ENCODE measurements at regions not wholly inside any gene's neighbourhood (a gene's known extent, or its start where the extent isn't known, plus 50 kb on each side); places are given as distances from the start of the nearest gene placed in this dataset.

DNA sequence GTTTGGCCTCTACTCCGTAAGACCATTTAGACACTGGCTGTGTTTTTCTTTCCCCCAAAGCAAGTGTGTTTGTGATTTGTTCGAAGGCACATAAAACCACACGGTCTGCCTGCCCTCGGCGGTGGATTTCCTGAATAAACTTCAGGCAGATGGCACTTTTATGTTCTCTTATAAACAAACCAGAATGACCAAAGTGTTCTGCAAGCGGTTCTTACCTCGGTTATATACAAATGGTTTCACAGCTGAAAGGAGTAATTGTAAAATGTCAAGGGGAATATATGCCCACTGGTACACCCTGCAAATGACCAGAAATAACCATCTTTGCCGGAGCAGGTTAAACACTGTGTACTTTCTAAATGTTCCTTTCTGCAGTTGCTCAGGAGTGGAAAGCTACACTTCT lies 1475.8 kb upstream of the TMEM132C start:
- Histone ChIP-seq H3T11ph (ENCODE audit: low read length) (no peak overlapping the region), H4K8ac (replicated peaks; ENCODE audit: insufficient read length, low read depth, low read length) (no peak overlapping the region), H3K4ac (ENCODE audit: low read depth, low read length) (no peak overlapping the region), H2BK120ac (ENCODE audit: low read depth, low read length, poor library complexity, severe bottlenecking) (no peak overlapping the region), H3K56ac (ENCODE audit: insufficient read length, low read depth, low read length) (no peak overlapping the region), H3K9me3 (ENCODE audit: control insufficient read depth, low read depth, low read length) (no peaks in the 10 kb centered on the region), H4K91ac (ENCODE audit: insufficient read length, low read depth, low read length) (no peak overlapping the region), H2BK20ac (ENCODE audit: low read depth, low read length, poor library complexity, severe bottlenecking) (no peak overlapping the region), H3K23me2 (ENCODE audit: insufficient read length, low read depth, low read length, poor library complexity, severe bottlenecking) (no peaks in the 10 kb centered on the region), H3K79me2 (ENCODE audit: insufficient read depth, low read length) (no peaks in the 10 kb centered on the region), H2AFZ (ENCODE audit: low read length) (no peak overlapping the region), H3K23ac (ENCODE audit: insufficient read length, low read depth, low read length) (no peak overlapping the region), H2BK5ac (ENCODE audit: insufficient read length, low read length) (no peak overlapping the region), H3K27ac (ENCODE audit: insufficient read length, low read depth, low read length) (no peak overlapping the region), H4K5ac (ENCODE audit: insufficient read length, low read depth, low read length) (no peak overlapping the region), H3K4me1 (ENCODE audit: insufficient read depth, low read length) (no peaks in the 10 kb centered on the region), H3K18ac (ENCODE audit: insufficient read length, low read depth, low read length) (no peak overlapping the region), H3K79me1 (ENCODE audit: insufficient read depth, low read depth, low read length, poor library complexity, severe bottlenecking) (no peaks in the 10 kb centered on the region), H2BK15ac (ENCODE audit: low read depth, low read length) (no peak overlapping the region), H2AK5ac (ENCODE audit: insufficient read length, low read length) (no peak overlapping the region), H3K27me3 (ENCODE audit: insufficient read depth, low read length) (no peaks in the 10 kb centered on the region), H4K20me1 (ENCODE audit: control insufficient read depth, insufficient read depth, insufficient read length) (no peaks in the 10 kb centered on the region), H3K14ac (ENCODE audit: insufficient read depth, low read length) (no peak overlapping the region), H3K9ac (ENCODE audit: extremely low read depth, insufficient read length, low read length) (no peak overlapping the region), H2BK12ac (ENCODE audit: insufficient read length, low read depth, low read length) (no peak overlapping the region), H3K4me2 (ENCODE audit: insufficient read depth, insufficient read length, low read length) (no peak overlapping the region)
- WGBS (ENCODE audit: extremely low coverage, insufficient read length, low lambda C conversion rate) = no CpG with 5 or more reads among the region's 8 CpGs
- Mint-ChIP-seq H3K36me3 (ENCODE audit: insufficient read depth in 1 of 3, low read depth in 3 of 3) (no peaks in the 10 kb centered on the region), H3K27me3 (ENCODE audit: low read depth) (no peaks in the 10 kb centered on the region), H3K27ac (no peak overlapping the region), H3K9me3 (no peaks in the 10 kb centered on the region), H3K4me3 (no peak overlapping the region), H3K4me1 (no peaks in the 10 kb centered on the region)
- DNase-seq = no peak
- no peak for TF ChIP-seq CTCF (conservative IDR thresholded peaks at IDR 0.05)

All from H9 (cell line).